ENCODE measurements at regions not wholly inside any gene's neighbourhood (a gene's known extent, or its start where the extent isn't known, plus 50 kb on each side); places are given as distances from the start of the nearest gene placed in this dataset.

DNA sequence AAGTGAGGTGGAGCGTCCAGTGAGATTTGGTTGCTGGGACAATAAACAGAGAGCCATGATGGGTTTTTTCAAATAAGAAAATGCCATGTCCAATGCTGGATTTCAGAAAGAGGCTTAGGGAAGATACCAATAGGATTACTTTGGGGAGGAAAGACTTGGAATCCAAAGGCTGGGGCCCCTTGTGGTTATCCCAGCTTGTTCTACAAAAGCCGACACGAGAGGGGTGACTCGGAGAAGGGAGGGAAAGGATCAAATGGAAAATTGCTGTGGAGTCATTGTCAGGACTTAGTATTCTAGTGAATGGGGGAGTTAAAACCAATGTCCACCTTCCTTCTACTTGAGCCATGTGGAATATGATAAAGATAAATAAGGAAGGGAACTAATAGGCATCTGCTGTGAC, 305.5 kb downstream of the SOX9 start:
- DNase-seq: no peak

GRCh38 chr17:72426948-72427760, 306.3 kb downstream of the SOX9 start:
- no peak for DNase-seq

- DNase-seq: no peak
Observed at GRCh38 chr17:72427761-72428109, 306.9 kb downstream of the SOX9 start.

DNA sequence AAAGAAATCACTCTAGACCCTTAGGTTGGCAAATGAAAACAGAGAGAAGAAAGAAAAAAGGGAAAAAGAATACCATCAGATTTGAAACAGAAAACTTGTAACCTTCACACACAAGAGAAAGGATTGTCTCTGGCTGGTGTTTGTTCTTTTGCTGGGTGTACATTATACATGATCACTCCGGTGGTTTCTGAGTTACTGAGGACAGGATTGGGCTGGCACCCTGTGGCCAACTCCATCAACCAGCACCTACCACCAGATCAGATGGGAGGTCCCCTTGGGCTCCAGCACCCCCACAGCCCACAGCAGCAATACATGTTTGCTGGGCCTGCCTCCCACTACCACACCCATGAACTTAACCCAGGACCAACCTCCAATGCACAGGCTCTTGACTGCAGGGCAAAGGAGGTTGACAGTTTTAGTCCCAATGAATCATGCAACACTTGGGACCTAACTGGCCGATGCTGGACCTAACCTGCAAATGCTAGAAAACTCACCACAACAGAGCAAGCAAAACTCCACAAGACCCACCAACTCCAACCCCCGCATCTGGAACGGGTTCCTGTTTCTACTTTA, 308.3 kb downstream of the SOX9 start:
- no peak for DNase-seq

DNA sequence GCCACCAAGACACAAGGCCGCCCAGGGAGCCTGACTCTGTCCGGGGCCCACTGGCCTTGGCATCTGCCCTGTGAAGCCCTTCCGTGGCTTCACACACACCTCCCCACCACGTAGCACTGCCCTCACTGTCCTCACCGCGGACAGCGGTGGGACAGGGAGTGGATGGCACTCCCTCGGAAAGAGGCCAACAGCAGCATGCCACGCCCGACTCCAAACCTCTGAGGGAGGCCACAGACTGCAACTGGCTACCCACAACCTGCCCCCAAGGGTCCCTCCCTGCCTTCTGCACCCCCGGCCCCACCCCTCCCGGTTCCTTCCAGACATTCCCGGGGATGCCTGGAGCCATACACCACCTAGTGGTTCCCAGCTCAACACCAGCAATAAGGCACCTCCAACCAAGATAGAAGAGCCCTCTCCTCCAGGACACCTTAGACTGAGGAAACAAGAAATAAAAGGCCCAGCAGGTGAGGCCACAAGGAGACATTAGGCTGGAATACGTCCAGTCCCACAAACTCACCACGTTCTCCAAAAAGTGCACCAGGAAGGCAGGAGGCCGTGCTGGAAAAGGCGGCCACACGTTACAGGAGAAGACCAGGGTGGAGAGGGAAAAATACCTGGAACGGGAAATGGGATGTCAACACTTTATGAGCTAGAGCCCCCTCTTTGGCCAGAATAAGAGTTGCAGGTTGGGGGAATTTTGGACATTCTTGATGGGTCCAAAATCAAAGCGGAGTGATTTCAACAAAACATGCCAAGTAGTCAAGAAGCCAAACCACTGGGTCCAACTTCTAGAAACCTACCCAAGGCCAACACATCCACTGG, 310.0 kb downstream of the SOX9 start:
- no peak for DNase-seq

GRCh38 chr17:72432143-72432621, 311.4 kb downstream of the SOX9 start:
- DNase-seq: no peak

GRCh38 chr17:72432881-72433280, 312.1 kb downstream of the SOX9 start:
- DNase-seq: no peak

DNA sequence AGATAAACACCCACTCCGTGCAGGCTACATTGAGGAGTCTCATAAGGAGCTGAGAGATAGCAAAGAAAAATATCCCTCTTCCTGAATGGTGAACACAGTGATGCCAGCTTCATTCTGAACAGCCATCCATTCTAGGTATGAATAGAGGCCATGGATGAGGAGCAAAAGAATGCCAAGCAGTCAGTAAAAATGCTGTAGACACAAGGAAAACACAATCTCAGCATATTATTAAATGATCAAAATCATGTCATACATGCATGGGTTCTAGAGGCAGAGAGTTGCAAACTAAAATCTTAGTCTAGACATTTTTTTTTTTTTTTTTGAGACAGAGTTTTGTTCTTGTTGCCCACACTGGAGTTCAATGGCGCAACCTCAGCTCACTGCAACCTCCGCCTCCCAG, 313.0 kb downstream of the SOX9 start:
- no peak for DNase-seq

DNA sequence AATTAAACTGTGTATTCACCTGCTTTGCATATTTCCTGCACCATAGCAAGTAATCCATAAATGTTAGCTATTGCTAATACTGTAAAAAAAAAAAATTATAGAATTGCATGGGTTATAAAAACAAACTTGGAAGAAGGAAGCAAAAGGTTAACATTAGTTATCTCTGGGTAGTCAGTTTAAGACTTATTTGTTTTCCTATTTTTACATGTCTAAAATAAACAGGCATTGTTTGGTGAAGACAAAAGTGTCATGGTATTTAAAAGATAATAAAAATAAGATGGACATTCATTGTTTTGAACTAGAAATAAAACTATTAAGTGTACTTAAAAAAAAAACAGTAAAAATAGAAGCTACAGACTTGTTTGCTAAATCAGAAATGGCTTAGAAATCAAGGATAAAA, 313.8 kb downstream of the SOX9 start:
- no peak for DNase-seq

DNA sequence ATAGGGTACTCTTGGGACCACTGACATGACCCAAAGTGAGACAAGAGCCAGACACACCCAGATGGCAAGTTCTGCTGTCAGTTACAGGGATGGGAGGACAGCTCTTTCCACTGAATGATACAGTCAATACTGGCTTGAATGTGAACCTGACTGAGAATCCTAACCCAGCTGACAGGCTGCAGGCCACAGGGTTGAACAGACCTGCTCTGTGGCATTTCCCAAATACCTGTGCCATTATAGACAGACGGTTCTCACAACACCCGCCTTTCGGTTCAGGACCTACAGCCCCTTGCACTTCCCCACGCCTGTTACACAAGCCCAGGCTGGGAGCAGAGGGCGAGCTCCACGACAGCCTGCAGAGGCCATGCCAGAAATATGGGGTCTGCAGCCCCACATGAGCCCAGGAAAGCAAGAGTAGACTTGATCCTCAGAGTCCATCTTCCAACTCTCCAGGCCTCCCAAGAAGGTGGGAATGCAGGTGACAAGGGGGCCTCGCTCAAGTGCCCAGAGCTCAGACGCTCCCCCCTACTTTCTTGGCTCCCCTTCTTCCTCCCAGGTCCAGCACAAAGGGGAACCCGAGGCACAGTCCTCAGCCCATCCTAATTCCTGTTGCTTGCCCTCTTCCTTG, 314.3 kb downstream of the SOX9 start:
- no peak for DNase-seq

DNA sequence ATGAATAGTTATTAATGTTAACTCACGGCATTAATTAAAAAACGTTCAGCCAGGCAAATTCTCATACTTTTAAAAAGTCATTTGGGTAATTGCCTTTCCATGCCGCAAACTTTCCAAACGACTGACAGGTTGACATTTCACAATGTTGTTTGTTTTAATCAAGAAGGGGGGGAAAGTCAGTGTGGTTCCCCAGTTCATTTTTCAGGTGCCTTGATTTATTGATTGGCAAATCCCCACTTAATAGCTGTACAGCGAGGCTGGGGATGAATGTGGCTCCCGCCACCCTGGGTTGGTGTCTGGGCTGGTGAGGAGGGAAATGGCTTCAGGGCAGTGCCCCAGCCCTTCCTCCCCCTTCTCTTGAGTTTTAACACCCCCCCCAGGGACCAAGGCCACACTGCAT, 318.0 kb downstream of the SOX9 start:
- DNase-seq: no peak

DNA sequence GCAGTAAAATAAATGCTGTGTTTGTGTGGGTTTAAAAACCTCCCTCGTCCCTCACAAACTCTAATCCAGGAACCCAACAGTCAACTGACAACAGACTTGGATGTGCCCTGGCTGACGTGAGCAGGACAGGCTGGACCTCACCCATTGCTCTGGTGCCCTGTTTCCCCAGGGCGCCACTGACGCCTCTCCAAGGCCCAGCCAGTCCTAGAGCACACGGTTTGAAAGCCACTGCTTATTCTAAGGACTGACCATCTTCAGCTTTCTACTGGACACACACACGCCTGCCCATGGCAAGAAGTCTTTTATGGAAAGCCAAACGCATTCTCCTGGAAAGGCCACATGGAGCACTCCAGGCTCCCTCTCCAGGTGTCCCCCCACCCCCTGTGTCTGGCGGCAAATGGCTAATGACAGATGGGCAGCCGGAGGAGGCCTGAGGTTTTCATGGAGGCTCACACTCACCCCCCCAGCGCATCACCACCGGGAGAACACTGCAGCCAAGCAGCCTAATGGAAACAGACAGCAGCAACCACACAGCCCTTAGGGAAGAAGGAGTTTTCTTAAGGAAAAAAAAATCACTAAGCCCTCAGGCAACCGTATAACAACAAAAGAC, 319.2 kb downstream of the SOX9 start:
- no peak for DNase-seq

GRCh38 chr17:72440961-72441360, 320.1 kb downstream of the SOX9 start:
- no peak for DNase-seq

- DNase-seq: no peak
Observed at GRCh38 chr17:72441909-72442308, 321.1 kb downstream of the SOX9 start.

GRCh38 chr17:72444517-72445054, 323.8 kb downstream of the SOX9 start:
- DNase-seq: no peak

- DNase-seq: no peak
Observed at GRCh38 chr17:72445055-72445991, 324.5 kb downstream of the SOX9 start.

DNA sequence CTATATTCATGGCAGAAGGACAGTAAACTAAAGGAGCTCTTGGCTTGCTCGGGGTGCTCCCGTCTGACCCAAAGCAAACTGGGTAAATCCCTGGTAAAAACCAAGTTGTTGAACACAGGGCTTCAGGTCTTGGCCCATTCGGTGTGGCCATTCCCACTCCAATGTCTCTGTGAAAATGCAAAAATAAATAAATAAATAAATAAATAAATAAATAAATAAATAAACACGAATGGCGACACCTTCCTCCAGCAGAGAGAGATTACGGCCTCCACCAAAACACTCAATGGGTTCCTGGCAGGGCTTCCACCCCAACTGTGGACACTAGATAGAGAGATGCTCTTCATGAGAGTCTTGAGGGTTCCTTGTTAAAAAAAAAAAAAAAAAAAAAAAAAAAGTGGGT, 325.3 kb downstream of the SOX9 start:
- no peak for DNase-seq

GRCh38 chr17:72446525-72447250, 325.9 kb downstream of the SOX9 start:
- DNase-seq: no peak

DNA sequence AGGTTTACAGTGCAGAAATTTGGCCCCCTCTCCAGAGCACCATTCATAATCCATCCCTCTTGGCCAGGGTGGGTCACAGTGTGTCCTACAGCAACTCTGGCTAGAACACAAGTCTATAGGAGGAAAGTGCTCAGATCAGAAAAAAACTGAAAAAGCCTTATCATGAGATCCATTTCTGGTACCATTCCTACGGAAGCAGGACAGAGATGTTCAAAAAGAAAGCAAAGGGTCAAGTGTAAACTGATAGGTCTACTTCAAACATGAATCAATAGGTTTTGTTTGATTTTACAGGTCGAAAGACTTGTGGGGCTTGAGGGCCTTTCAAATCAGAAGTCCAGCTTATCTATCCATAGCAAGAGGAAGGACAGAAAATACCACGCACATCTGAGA, 326.4 kb downstream of the SOX9 start:
- no peak for DNase-seq

- DNase-seq: no peak
Observed at GRCh38 chr17:72448019-72448418, 327.2 kb downstream of the SOX9 start.

All from skin of body (tissue), 1 donor.